K562 (cell line): ENCODE measurements at regions not wholly inside any gene's neighbourhood (a gene's known extent, or its start where the extent isn't known, plus 50 kb on each side); places are given as distances from the start of the nearest gene placed in this dataset.

ENCODE experiments used
- ATAC-seq: fragments of 200-7000 bp; cut with Tn5 transposase; 3 replicates; pipeline ENCODE4 v1.9.1; 2020; ENCODE audit warnings: moderate library complexity
- BruUV-seq: library from RNA; stranded (reverse); fragments of 400-500 nt; replicated peaks from 2 replicates; lab custom pipeline; 2021; lab: Mats Ljungman, UMichigan
- CTCF ChIA-PET: fragments of 300-600 bp; formaldehyde crosslinking; extraction: SDS; loops from one replicate; lab custom pipeline; 2021; ENCODE audit warnings: low intra/inter-chr PET ratio; lab: Yijun Ruan, JAX
- POLR2A ChIA-PET: fragments of 300-600, 350-650 bp; sonication (Branson Sonifier 250); formaldehyde crosslinking; extraction: SDS; loops from one replicate; lab custom pipeline; 2021; ENCODE audit warnings: antibody characterized with exemption, inconsistent platforms; lab: Yijun Ruan, JAX
- DNase-seq, 4 experiments: peaks; one replicate each; pipeline versions ENCODE4 v3.0.0 to v3.0.0-alpha.2; 2011 to 2018; ENCODE audit warnings: low spot score in 3 of 4, mixed read lengths in 3 of 4; ENCODE audit errors: extremely low read depth in 1 of 4
- FAIRE-seq: peaks from 2 replicates; lab custom pipeline; 2011; peaks lifted over from hg19 to GRCh38; lab: Jason Lieb, UNC
- H2AFZ ChIP-seq: 2 replicates; pipeline ENCODE4 v1.6.0; 2011; ENCODE audit warnings: low read depth, low read length, control low read depth, inconsistent platforms
- H3K27ac ChIP-seq: fragments of 200-600 bp; 3 replicates; pipeline ENCODE4 v1.8.0; 2011; ENCODE audit warnings: low read depth, mild to moderate bottlenecking, control low read depth, inconsistent platforms, low read length, moderate library complexity, mixed read lengths; ENCODE audit errors: extremely low read depth
- H3K27me3 ChIP-seq, 2 experiments: fragments of 300-600 bp in 1 of 2; 2 replicates in 1 of 2; 3 replicates in 1 of 2; pipeline versions ENCODE4 v1.6.0 to v1.8.0; 2011; ENCODE audit warnings: inconsistent platforms in 2 of 2, low read length in 2 of 2, mild to moderate bottlenecking in 1 of 2, mixed read lengths in 1 of 2, moderate library complexity in 1 of 2; ENCODE audit not compliant: control insufficient read depth in 2 of 2, insufficient read depth in 2 of 2
- H3K36me3 ChIP-seq: fragments of 300-600 bp; 3 replicates; pipeline ENCODE4 v1.8.0; 2011; ENCODE audit warnings: mild to moderate bottlenecking, low read length, inconsistent platforms; ENCODE audit not compliant: control insufficient read depth, insufficient read depth
- H3K4me1 ChIP-seq, 2 experiments: fragments of 200-600 bp in 1 of 2; replicated peaks in 1 of 2; 2 replicates in 1 of 2; 3 replicates in 1 of 2; pipeline versions ENCODE4 v1.5.1 to v1.8.0; 2011; ENCODE audit warnings: inconsistent platforms in 2 of 2, low read length in 2 of 2, mild to moderate bottlenecking in 1 of 2, mixed read lengths in 1 of 2, moderate library complexity in 1 of 2; ENCODE audit not compliant: control insufficient read depth in 2 of 2, insufficient read depth in 2 of 2
- H3K4me2 ChIP-seq: 2 replicates; pipeline ENCODE4 v1.6.1; 2011; ENCODE audit warnings: low read length, control low read depth, inconsistent platforms, mixed read lengths; ENCODE audit not compliant: insufficient read depth
- H3K4me3 ChIP-seq: fragments of 200-600 bp; sonication (generic), shearing (Covaris generic); 2 replicates; pipeline ENCODE4 v1.5.1; 2016; ENCODE audit warnings: control low read depth, inconsistent platforms
- H3K79me2 ChIP-seq: fragments of 200-600 bp; 3 replicates; pipeline ENCODE4 v1.8.0; 2011; ENCODE audit warnings: low read length, inconsistent platforms; ENCODE audit not compliant: control insufficient read depth, insufficient read depth
- H3K9ac ChIP-seq, 2 experiments: 2 replicates each; pipeline versions ENCODE4 v1.6.0 to v1.6.1; 2011; ENCODE audit warnings: low read depth in 2 of 2, low read length in 2 of 2, control low read depth in 1 of 2, inconsistent platforms in 1 of 2, mild to moderate bottlenecking in 1 of 2, mixed read lengths in 1 of 2; ENCODE audit not compliant: insufficient read depth in 1 of 2
- H3K9me1 ChIP-seq: one replicate; pipeline ENCODE4 v1.6.0; 2011; ENCODE audit warnings: inconsistent platforms, mild to moderate bottlenecking, low read length, moderate library complexity; ENCODE audit not compliant: control insufficient read depth, insufficient read depth
- H3K9me3 ChIP-seq: replicated peaks from 2 replicates; pipeline ENCODE4 v1.5.1; 2011; ENCODE audit warnings: low read depth, low read length, inconsistent platforms; ENCODE audit not compliant: control insufficient read depth, insufficient read depth
- H4K20me1 ChIP-seq: replicated peaks from 2 replicates; pipeline ENCODE4 v1.6.1; 2011; ENCODE audit warnings: low read length, inconsistent platforms, mixed read lengths; ENCODE audit not compliant: control insufficient read depth, insufficient read depth
- CBX8 ChIP-seq: fragments of 200-600 bp; sonication (generic); IDR thresholded peaks from 2 replicates; pipeline ENCODE4 v1.6.1; 2012; ENCODE audit warnings: borderline replicate concordance, mixed run types, low read depth, mild to moderate bottlenecking, moderate library complexity, mixed read lengths, low read length, control low read depth, inconsistent platforms; ENCODE audit not compliant: poor library complexity, severe bottlenecking; ENCODE audit errors: extremely low read depth
- CCAR2 ChIP-seq: fragments of 200-400 bp; formaldehyde crosslinking; IDR thresholded peaks from 2 replicates; pipeline ENCODE4 v1.6.1; 2017; ENCODE audit warnings: mild to moderate bottlenecking, low read depth, low read length
- ETV5 ChIP-seq: sonication (generic); formaldehyde crosslinking; IDR thresholded peaks from 2 replicates; pipeline ENCODE4 v1.4.0; 2020; ENCODE audit warnings: low read depth, mild to moderate bottlenecking, missing genetic modification reagents
- FOXJ3 ChIP-seq: sonication (generic); formaldehyde crosslinking; IDR thresholded peaks from 2 replicates; pipeline ENCODE4 v1.4.0; 2020; ENCODE audit warnings: mild to moderate bottlenecking, missing genetic modification reagents
- FUS ChIP-seq: fragments of 200-400 bp; formaldehyde crosslinking; optimal IDR thresholded peaks from 2 replicates; pipeline ENCODE3; 2017; ENCODE audit warnings: low read depth, low read length
- ID3 ChIP-seq, 2 experiments: fragments of 250-450 bp in 1 of 2; fragments of 450-650 bp in 1 of 2; sonication (Bioruptor Pico) in 1 of 2; IDR thresholded peaks; 2 replicates each; pipeline versions ENCODE4 v1.6.1 to v1.8.0; 2016 to 2021; ENCODE audit warnings: mild to moderate bottlenecking in 2 of 2, moderate library complexity in 2 of 2, missing compliant biosample characterization in 1 of 2, missing genetic modification characterization in 1 of 2
- MEIS2 ChIP-seq: fragments of 450-650 bp; IDR thresholded peaks from 2 replicates; pipeline ENCODE4 v1.6.1; 2014; ENCODE audit warnings: mild to moderate bottlenecking; ENCODE audit not compliant: partially characterized antibody
- SUPT5H ChIP-seq: fragments of 450-650 bp; IDR thresholded peaks from 2 replicates; pipeline ENCODE4 v1.6.1; 2016
- ZNF184 ChIP-seq: sonication (generic); formaldehyde crosslinking; IDR thresholded peaks from 2 replicates; pipeline ENCODE4 v1.5.0; 2020; ENCODE audit warnings: missing genetic modification reagents
- ZNF232 ChIP-seq: sonication (generic); formaldehyde crosslinking; IDR thresholded peaks from 2 replicates; pipeline ENCODE4 v1.8.0; 2022; ENCODE audit warnings: mild to moderate bottlenecking, missing genetic modification reagents
- ZNF408 ChIP-seq: fragments of 250-450 bp; sonication (Bioruptor Pico); IDR thresholded peaks from 2 replicates; pipeline ENCODE4 v1.4.0; 2020; ENCODE audit warnings: low read depth, mild to moderate bottlenecking, moderate library complexity
- ZNF644 ChIP-seq: fragments of 200-800 bp; sonication (Bioruptor generic); IDR thresholded peaks from 2 replicates; pipeline ENCODE4 v1.6.1; 2016; ENCODE audit warnings: low read depth, missing genetic modification characterization, missing compliant biosample characterization
- WGBS: fragments of 100-300 bp; shearing (Covaris generic); methylation state at CpG from one replicate; pipeline ENCODE4 v1.1.6; 2016; ENCODE audit warnings: low coverage, mixed read lengths; ENCODE audit not compliant: insufficient coverage; ENCODE audit errors: missing lambda C conversion rate; 5-methylcytosine and 5-hydroxymethylcytosine counted together
- in situ Hi-C: fragments of 300-500 bp; cut with MboI; formaldehyde crosslinking; loops from 4 replicates; pipeline ENCODE4 v1.15.0; 2018; ENCODE audit warnings: inconsistent platforms, mixed read lengths
- intact Hi-C: fragments of 100-400 bp; cut with micrococcal nuclease; formaldehyde crosslinking; loops from 2 replicates; pipeline ENCODE4 v1.14.2; 2022
- TF ChIP-seq, protein P1 (sequence below): sonication (generic); formaldehyde crosslinking; IDR thresholded peaks from 2 replicates; pipeline ENCODE4 v1.9.0; 2022; ENCODE audit warnings: mild to moderate bottlenecking, missing genetic modification reagents

DNA sequence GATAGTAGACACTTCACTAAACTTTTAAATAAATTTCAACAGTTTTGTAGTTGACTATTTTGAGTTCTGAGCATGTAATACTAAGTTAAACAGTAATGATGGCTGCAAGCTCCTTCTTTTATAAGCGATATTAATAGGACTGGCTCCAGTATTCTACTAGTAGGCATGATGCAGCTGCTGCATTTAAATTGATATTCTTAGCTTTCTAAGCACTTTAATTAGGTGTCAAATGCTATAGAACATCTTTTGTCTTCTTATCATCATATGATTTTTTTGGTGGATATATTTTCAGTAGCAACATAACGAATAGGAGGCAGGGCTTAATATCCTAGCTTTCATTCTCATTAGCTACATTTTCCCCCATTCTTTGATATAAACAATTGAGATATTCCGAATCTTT, 141.1 kb downstream of the FBXO4 start:
- CTCF ChIA-PET: no interaction called here
- TF ChIP-seq CCAR2: no peak
- TF ChIP-seq, protein P1, sequence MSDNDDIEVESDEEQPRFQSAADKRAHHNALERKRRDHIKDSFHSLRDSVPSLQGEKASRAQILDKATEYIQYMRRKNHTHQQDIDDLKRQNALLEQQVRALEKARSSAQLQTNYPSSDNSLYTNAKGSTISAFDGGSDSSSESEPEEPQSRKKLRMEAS: no peak
- TF ChIP-seq CBX8: no peak
- no peak for TF ChIP-seq ID3 (CRISPR knock-in tag; IDR thresholded peaks at IDR 0.05)
- TF ChIP-seq ID3 (tag; IDR thresholded peaks at IDR 0.05): no peak
- no peak for TF ChIP-seq FOXJ3 (CRISPR knock-in tag)
- TF ChIP-seq FUS: no peak
- TF ChIP-seq ETV5 (CRISPR knock-in tag): no peak
- no peak for TF ChIP-seq SUPT5H
- TF ChIP-seq ZNF408 (CRISPR knock-in tag): no peak
- no peak for TF ChIP-seq ZNF232 (CRISPR knock-in tag)
- TF ChIP-seq ZNF644 (tag): no peak
- TF ChIP-seq ZNF184 (CRISPR knock-in tag): no peak
- no peak for TF ChIP-seq MEIS2
- TF ChIP-seq, all 486 proteins: peak for 0
- no peak overlapping the region for H3K9ac ChIP-seq
- POLR2A ChIA-PET: no interaction called here
- no peaks in the 10 kb centered on the region for H4K20me1 ChIP-seq
- H2AFZ ChIP-seq: no peak overlapping the region
- no peak overlapping the region for H3K4me2 ChIP-seq
- 0% methylated on average over 3 of the region's 3 CpGs for WGBS
- ATAC-seq (no peak), FAIRE-seq (no peak), DNase-seq (no peak)
- H3K27ac ChIP-seq: no peak overlapping the region
- no peaks in the 10 kb centered on the region for H3K9me3 ChIP-seq
- no peaks in the 10 kb centered on the region for H3K36me3 ChIP-seq
- no peaks in the 10 kb centered on the region for H3K9me1 ChIP-seq
- H3K27me3 ChIP-seq: no peaks in the 10 kb centered on the region
- in situ Hi-C loops (no loop called here), intact Hi-C loops (no loop called here)
- no peaks in the 10 kb centered on the region for H3K79me2 ChIP-seq
- no TSS peak for BruUV-seq
- no peak overlapping the region for H3K4me3 ChIP-seq
- no peaks in the 10 kb centered on the region for H3K4me1 ChIP-seq
